GM18868 (cell line): ENCODE measurements at regions not wholly inside any gene's neighbourhood (a gene's known extent, or its start where the extent isn't known, plus 50 kb on each side); places are given as distances from the start of the nearest gene placed in this dataset.

Experiments
- ATAC-seq: cut with Tn5 transposase; IDR thresholded peaks from one replicate; pipeline ENCODE4 v1.9.1; 2021; ENCODE audit warnings: mild to moderate bottlenecking, moderate library complexity; ENCODE audit not compliant: unreplicated experiment

DNA sequence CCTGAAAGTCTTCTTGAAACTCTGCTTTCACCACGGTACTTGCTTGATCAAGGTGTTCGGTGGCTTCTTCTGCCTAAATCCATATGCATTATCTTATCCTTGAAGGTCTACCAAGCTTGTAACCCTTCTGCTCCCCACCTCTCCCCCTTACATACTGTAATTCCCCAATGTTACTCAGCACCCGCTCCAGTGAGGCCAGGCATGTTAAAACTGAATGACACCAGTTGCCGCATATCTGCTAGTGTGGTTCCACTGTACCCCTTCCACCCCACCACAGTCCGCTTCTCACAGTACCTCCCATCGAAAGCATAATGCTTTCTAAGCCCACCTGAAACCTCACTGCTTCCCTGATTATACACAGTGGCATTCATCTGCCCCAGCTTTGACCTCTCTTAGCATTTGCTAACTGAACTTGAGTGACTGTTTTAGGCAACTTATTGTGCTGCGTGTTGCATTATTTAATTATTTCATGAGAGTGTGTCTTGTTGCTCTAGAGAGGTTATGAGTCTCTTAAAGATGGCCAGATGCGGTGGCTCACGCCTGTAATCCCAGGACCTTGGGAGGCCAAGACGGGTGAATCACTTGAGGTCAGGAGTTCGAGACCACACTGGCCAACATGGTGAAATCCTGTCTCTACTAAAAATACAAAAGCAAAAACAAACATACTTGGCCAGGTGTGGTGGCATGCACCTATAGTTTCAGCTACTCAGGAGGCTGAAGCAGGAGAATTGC is 87.6 kb upstream of the MBNL2 start:
- no peak for ATAC-seq

GRCh38 chr13:97135883-97136282 is 86.2 kb upstream of the MBNL2 start:
- no peak for ATAC-seq

DNA sequence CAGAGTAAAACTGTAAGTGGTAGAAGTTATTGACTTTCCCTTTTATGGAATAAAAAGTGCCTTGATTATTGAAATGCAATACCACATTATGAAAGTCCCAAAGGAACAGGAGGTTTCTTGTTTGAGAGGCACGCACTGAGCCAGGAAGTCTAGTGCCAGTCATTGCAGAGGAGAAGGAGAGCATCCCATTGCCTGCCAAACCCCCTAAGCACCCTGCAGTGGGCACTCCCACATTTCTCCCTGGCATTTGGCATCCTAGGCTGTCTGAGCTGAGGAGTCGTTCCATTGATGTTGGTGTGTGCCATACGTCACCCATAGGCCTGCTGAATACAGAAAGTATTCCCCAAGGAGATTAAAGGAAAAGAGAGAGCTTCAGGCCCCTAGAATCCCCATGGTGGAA is 85.7 kb upstream of the MBNL2 start:
- no peak for ATAC-seq

DNA sequence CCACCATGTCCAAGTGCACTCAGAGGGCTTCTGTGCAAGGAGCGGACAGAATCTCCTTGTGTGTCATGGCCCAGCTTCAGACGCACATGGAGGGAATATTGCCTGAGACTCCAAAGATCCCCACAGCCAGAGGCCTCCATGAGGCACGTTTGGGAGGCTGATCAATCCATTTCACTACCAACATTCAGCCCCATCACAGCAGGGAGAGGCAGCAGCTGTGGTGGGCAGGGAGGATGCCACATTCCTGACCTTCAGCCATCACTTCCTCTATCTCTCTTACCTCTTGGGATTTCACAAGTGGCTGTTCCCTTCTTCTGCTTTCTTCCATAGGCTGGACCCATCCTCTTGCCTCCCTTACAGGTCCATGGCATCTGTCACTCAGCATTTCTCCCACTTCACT is 82.4 kb upstream of the MBNL2 start:
- no peak for ATAC-seq

DNA sequence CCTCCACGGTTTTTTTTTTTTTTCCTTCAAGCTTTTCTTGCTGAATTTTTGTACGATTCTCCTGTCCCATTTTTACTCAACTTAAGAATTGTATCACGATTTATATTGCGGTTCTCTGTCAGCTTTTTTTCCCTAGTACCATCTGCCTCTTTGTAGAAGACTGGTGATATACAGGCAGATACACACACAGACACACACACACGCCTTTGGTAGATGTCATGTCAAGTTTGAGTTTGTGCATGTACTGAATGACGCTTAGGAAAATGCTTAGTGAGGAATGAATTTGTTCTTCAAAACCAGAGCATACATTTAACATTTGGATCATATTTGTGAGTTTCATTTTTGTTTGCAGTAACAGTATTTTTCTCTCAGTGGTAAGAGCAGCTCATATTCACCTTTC is 82.0 kb upstream of the MBNL2 start:
- no peak for ATAC-seq

DNA sequence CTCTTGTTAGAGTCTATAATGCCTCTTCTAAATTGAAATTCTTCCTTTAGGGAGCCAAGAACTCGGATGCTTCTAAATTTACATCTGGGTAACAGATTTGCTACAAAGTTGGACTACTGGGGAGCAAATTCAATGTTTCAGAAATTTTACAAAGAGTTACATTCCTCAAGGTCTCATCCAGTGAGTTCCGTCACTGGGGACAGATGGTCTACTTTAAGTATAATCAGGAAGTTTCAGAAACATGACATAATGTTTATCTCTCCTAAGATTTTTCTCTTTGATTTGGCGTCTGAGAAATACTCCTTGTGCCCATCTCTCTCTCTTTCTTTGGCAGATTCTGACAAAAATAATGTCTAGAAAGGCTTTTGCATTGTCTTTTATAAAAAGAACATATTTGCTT is 81.5 kb upstream of the MBNL2 start:
- no peak for ATAC-seq

DNA sequence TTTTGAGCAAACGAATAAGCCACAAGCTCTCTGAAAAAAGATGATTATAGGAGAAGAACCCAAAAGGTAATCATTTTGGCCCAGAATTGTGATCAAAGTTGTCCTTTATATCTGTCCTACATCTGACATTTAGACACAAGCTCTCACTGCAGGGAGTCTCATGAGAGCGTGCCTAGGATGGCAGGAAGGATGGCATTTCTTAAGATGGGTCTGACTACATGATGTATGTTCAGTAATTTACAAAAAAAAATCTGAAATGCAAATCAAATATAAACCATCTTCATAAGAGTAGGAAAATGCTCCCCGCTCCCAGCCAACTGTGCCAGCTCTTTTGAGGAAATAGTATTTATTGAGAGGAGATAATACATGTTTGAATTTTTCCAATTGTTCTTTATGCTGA is 81.0 kb upstream of the MBNL2 start:
- no peak for ATAC-seq

DNA sequence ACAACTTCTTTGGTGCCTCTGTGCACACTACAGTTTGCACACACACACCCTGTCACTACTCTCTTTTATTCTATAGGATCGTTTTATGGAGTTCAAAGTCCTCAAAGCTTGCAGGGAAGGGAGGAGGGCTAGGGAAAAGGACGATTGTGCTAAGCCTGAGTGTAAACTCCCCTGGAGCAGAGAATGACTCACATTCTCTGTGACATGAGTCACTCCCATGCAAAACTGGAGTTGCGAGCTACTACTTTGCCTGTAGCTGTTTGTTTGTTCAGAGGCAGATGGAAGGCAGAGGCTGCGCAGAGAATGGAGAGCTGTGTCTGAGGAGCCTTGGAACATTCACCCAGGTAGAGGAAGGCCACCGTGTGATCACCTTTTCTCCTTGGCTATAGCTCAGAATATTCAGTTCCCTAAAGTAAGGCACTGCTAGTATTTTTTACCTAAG is 80.5 kb upstream of the MBNL2 start:
- peak; percentile 99 for ATAC-seq

DNA sequence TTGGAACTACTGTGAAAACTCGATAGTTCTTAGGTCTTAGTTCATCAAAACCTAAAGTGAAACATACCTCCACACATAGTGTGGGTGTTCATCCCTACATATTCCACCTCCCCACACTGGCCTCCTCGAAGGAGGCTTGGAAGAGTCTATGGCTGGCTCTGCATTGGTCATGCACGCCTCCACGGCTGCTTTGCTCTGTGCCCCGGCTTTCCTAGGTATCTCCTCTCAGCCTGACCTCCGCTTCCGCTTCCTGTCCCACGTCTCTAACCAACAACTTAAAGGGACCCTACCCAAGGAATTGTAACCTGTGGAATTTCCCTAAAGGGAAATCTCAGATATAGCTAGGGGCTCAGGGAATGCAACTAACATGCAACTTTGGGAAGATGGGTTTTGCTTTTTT is 79.7 kb upstream of the MBNL2 start:
- ATAC-seq = no peak

DNA sequence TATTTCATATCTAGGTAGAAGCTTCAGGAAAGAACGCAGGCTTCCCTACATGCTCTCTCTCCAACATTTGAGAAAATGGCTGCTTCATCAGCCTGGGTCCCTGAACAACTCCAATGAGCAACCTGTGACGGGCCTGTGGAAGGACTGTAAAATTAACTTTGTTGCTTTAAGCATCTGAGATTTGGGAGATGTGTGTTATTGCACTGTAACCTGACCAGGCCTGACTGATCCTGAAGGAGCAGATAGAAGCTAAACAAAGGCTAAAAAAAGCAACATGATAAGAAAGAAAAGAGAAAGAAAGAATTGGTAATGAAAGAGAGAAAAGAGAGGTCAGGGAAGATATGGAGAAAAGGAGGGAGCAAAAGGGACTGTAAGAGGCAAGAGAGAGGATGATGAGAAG is 77.1 kb upstream of the MBNL2 start:
- ATAC-seq = no peak

DNA sequence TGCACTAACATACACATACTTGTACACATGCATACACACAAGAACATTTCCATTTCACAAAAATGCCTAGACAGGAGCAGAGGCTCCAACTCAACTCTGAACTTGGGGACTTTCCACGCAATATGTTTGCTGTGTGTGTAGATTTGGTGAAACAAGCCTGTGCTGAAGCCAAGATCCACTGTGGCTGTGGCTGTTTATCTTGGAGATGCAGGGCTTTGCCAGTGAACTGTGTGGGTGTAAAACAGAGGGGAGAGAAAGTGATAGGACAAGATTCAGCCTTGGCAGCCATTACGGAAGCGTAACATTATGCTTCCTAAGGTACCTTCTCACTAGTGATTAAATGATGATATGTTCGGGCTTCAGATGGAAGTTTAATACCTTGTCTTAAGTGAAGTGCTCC is 73.2 kb upstream of the MBNL2 start:
- ATAC-seq = no peak

GRCh38 chr13:97160421-97160820 is 61.7 kb upstream of the MBNL2 start:
- no peak for ATAC-seq

DNA sequence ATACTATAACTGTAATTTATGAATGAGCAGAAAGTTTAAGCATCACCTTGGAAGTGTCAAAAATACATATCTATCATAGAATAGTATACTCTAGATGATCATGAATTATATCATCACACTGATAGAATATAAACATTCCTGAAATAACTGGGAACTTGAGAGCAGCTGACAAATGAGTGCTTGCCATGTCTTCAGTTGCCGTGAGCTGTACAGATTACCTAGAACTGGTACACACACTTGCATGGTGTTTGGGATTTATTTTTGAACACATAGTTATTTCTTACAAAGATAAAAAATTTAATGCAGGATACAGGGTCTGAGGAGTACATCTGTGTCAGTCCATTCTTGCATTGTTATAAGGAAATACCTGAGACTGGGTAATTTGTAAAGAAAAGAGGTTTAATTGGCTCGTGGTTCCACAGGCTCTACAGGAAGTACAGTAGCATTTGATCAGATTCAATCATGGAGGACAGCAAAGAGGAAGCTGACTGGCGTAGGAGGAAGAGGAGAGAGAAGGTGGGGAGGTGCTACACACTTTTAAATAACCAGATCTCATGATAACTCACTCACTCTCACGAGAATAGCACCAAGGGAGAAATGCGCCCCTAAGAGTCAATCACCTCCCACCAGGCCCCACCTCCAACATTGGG is 60.4 kb upstream of the MBNL2 start:
- ATAC-seq = no peak

- ATAC-seq = no peak
Observed at GRCh38 chr13:97165502-97166425, 56.4 kb upstream of the MBNL2 start.

DNA sequence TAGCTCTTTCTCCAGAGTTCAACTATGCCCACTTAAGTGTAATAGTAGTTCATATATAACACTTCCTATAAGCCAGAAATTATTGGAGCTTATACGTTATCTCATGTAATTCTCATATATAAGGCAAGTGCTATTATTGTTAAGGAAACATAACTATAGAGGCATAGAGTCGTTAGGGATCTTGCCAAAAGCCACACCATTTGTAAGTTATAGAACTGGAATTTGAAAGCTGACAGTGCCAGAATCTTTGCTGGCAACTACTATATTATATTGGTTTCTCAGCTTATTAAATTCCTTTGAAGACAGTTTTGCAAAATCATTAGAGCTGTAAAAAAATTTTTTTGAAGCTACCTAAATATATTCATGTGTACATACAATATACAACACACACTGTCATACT is 51.0 kb upstream of the MBNL2 start:
- ATAC-seq = no peak
